Body of pancreas (tissue), 4 donors: ENCODE measurements at regions not wholly inside any gene's neighbourhood (a gene's known extent, or its start where the extent isn't known, plus 50 kb on each side); places are given as distances from the start of the nearest gene placed in this dataset.

Experiments
- ATAC-seq: fragments of 150-250 bp; one replicate; pipeline ENCODE4 v1.9.1; 2016
- DNase-seq, 4 donors: peaks; one replicate each; pipeline ENCODE4 v3.0.0-alpha.2; 2019
- H3K27ac ChIP-seq, 4 donors: fragments of 200-600 bp; sonication (generic); 1 replicate in 3 of 4; 2 replicates in 1 of 4; pipeline versions ENCODE4 v1.5.1 to v1.6.1; 2016 to 2019; ENCODE audit warnings: mild to moderate bottlenecking in 1 of 4, mixed read lengths in 1 of 4, moderate library complexity in 1 of 4
- H3K27me3 ChIP-seq, 2 donors: fragments of 200-600 bp; sonication (generic); one replicate each; pipeline ENCODE4 v1.6.0; 2016; ENCODE audit warnings: mild to moderate bottlenecking in 1 of 2
- H3K36me3 ChIP-seq, 2 donors: fragments of 200-600 bp; sonication (generic); replicated peaks in 1 of 2; 2 replicates each; pipeline ENCODE4 v1.5.1; 2016; ENCODE audit warnings: low read depth in 2 of 2; ENCODE audit not compliant: insufficient read depth in 1 of 2
- H3K4me1 ChIP-seq: fragments of 200-600 bp; sonication (generic); one replicate; pipeline ENCODE4 v1.6.0; 2016
- H3K4me3 ChIP-seq, 2 donors: fragments of 200-600 bp; sonication (generic); 1 replicate in 1 of 2; 2 replicates in 1 of 2; pipeline ENCODE4 v1.5.1; 2016 to 2019
- H3K9me3 ChIP-seq, 3 donors: fragments of 200-600 bp; sonication (generic); 1 replicate in 2 of 3; 2 replicates in 1 of 3; pipeline ENCODE4 v1.5.1; 2016
- CTCF ChIP-seq, 7 experiments: fragments of 450-650 bp in 4 of 7; fragments of 200-600 bp in 3 of 7; sonication (generic) in 3 of 7; IDR thresholded peaks; one replicate each; pipeline ENCODE4 v1.5.1; 2016 to 2019; ENCODE audit warnings: antibody characterized with exemption in 7 of 7
- POLR2A ChIP-seq, 3 donors: fragments of 450-650 bp; IDR thresholded peaks; one replicate each; pipeline ENCODE4 v1.6.1; 2016; ENCODE audit warnings: antibody characterized with exemption in 3 of 3, mild to moderate bottlenecking in 2 of 3
- WGBS, 2 donors: methylation state at CpG; one replicate each; pipeline ENCODE4 v1.1.5; 2017; 5-methylcytosine and 5-hydroxymethylcytosine counted together
- intact Hi-C: fragments of 100-400 bp; cut with DNase I; formaldehyde crosslinking; loops from one replicate; pipeline ENCODE4 v1.15.1; 2023

GRCh38 chr6:12507636-12508035 lies 208.9 kb upstream of the PHACTR1 start:
- WGBS, 2 donors: 47 to 52% methylated on average over 3 of the region's 3 CpGs
- Histone ChIP-seq H3K4me1 (no peaks in the 10 kb centered on the region), H3K4me3 (no peak overlapping the region), H3K36me3 (no peaks in the 10 kb centered on the region), H3K9me3 (no peaks in the 10 kb centered on the region), H3K27ac (no peak overlapping the region), H3K27me3 (no peaks in the 10 kb centered on the region)
- DNase-seq (no peak), ATAC-seq (no peak)
- intact Hi-C loops: no loop called here
- TF ChIP-seq CTCF (IDR thresholded peaks at IDR 0.05): no peak
- no peak for TF ChIP-seq POLR2A (IDR thresholded peaks at IDR 0.05)

DNA sequence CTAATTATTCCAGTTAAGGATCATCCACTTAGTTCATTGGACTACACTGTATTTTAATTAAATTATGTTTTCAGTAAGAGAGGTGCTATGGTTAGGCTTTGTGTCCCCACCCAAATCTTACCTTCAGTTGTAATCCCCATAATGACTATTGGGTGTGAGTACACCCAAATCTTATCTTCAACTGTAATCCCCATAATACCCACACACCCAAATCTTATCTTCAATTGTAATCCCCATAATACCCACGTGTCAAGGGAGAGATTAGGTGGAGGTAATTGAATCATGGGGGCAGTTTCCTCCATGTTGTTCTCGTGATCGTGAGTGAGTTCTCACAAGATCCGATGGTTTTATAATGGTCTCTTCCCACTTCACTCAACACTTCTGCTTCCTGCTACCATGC lies 208.0 kb upstream of the PHACTR1 start:
- DNase-seq (no peak), ATAC-seq (no peak)
- intact Hi-C loops: no loop called here
- TF ChIP-seq POLR2A (IDR thresholded peaks at IDR 0.05) (no peak), CTCF (IDR thresholded peaks at IDR 0.05) (no peak)
- Histone ChIP-seq H3K27ac (no peak overlapping the region), H3K9me3 (no peaks in the 10 kb centered on the region), H3K4me1 (no peaks in the 10 kb centered on the region), H3K36me3 (no peaks in the 10 kb centered on the region), H3K27me3 (no peaks in the 10 kb centered on the region), H3K4me3 (no peak overlapping the region)
- 78 to 86% methylated on average over 4 of the region's 4 CpGs for WGBS, 2 donors

- no peaks in the 10 kb centered on the region for H3K27me3 ChIP-seq
- H3K4me3 ChIP-seq: no peak overlapping the region
- ATAC-seq: no peak
- H3K9me3 ChIP-seq: no peaks in the 10 kb centered on the region
- 85 to 92% methylated on average over 1 of the region's 1 CpG for WGBS, 2 donors
- H3K36me3 ChIP-seq: no peaks in the 10 kb centered on the region
- H3K4me1 ChIP-seq: no peaks in the 10 kb centered on the region
- DNase-seq: no peak
- intact Hi-C loops: no loop called here
- no peak overlapping the region for H3K27ac ChIP-seq
- TF ChIP-seq CTCF (IDR thresholded peaks at IDR 0.05) (no peak), POLR2A (IDR thresholded peaks at IDR 0.05) (no peak)
Measured at GRCh38 chr6:12509060-12509459, 207.5 kb upstream of the PHACTR1 start.

DNA sequence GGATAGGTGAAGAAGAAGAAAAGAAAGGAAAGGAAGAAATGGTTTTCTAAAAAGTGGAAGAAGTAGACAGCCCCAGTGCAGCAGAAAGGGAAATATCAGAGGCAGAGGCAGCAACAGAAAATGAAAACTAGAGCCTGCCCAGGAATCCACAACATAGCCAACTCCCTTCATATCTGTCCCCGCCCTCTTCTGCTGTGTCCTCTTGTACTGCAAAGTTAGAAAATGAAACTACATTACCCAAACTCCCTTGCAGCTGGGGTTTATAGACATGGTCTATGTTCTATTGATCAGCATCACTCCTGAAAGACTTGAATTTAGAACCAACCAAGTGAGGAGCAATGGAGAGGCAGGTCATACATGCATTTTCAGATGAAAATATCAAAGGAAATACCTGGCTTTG lies 200.5 kb upstream of the PHACTR1 start:
- Histone ChIP-seq H3K9me3 (no peaks in the 10 kb centered on the region), H3K4me3 (no peak overlapping the region), H3K36me3 (no peaks in the 10 kb centered on the region), H3K27me3 (no peaks in the 10 kb centered on the region), H3K4me1 (no peaks in the 10 kb centered on the region), H3K27ac (no peak overlapping the region)
- ATAC-seq (no peak), DNase-seq (peak in 1 of 4 donors; percentile 7)
- 42 to 67% methylated on average over 1 of the region's 1 CpG for WGBS, 2 donors
- no peak for TF ChIP-seq POLR2A (IDR thresholded peaks at IDR 0.05)
- no peak for TF ChIP-seq CTCF (IDR thresholded peaks at IDR 0.05)
- intact Hi-C loops: no loop called here

GRCh38 chr6:12522347-12522746 lies 194.2 kb upstream of the PHACTR1 start:
- H3K9me3 ChIP-seq: no peaks in the 10 kb centered on the region
- H3K27me3 ChIP-seq: no peaks in the 10 kb centered on the region
- no peak overlapping the region for H3K27ac ChIP-seq
- no peak for DNase-seq
- no peak overlapping the region for H3K4me3 ChIP-seq
- no peak for ATAC-seq
- WGBS, 2 donors: 83 to 84% methylated on average over 1 of the region's 1 CpG
- intact Hi-C loops: no loop called here
- no peaks in the 10 kb centered on the region for H3K4me1 ChIP-seq
- no peaks in the 10 kb centered on the region for H3K36me3 ChIP-seq
- TF ChIP-seq CTCF (IDR thresholded peaks at IDR 0.05): no peak
- TF ChIP-seq POLR2A (IDR thresholded peaks at IDR 0.05): no peak
